ENCODE measurements at regions not wholly inside any gene's neighbourhood (a gene's known extent, or its start where the extent isn't known, plus 50 kb on each side); places are given as distances from the start of the nearest gene placed in this dataset.

GRCh38 chr10:31630861-31631567 is 297.6 kb downstream of the ARHGAP12 start:
- TF ChIP-seq CTCF (conservative IDR thresholded peaks at IDR 0.05) = no peak
- TF ChIP-seq ZFX (IDR thresholded peaks at IDR 0.05) = no peak
